Ishikawa (cell line): ENCODE measurements at regions not wholly inside any gene's neighbourhood (a gene's known extent, or its start where the extent isn't known, plus 50 kb on each side); places are given as distances from the start of the nearest gene placed in this dataset.

ENCODE experiments used
- CEBPB ChIP-seq: IDR thresholded peaks from 2 replicates; pipeline ENCODE4 v1.6.1; 2012
- CREB1 ChIP-seq: IDR thresholded peaks from 2 replicates; pipeline ENCODE4 v1.6.1; 2012; ENCODE audit warnings: low read depth
- EGR1 ChIP-seq: IDR thresholded peaks from 2 replicates; pipeline ENCODE4 v1.6.1; 2012
- EP300 ChIP-seq: IDR thresholded peaks from 2 replicates; pipeline ENCODE4 v1.6.1; 2012; ENCODE audit warnings: borderline replicate concordance
- FOXM1 ChIP-seq: IDR thresholded peaks from 2 replicates; pipeline ENCODE4 v1.6.1; 2012; ENCODE audit warnings: low read depth, borderline replicate concordance
- NFIC ChIP-seq: IDR thresholded peaks from 2 replicates; pipeline ENCODE4 v1.6.1; 2012
- RAD21 ChIP-seq: IDR thresholded peaks from 2 replicates; pipeline ENCODE4 v1.6.1; 2012; ENCODE audit warnings: low read depth
- REST ChIP-seq: IDR thresholded peaks from 2 replicates; pipeline ENCODE4 v1.6.1; 2012; ENCODE audit warnings: low read depth, mild to moderate bottlenecking
- TAF1 ChIP-seq: IDR thresholded peaks from 2 replicates; pipeline ENCODE4 v1.6.1; 2012; ENCODE audit warnings: low read depth, mild to moderate bottlenecking
- YY1 ChIP-seq: IDR thresholded peaks from 2 replicates; pipeline ENCODE4 v1.6.1; 2012; ENCODE audit warnings: low read depth
- ZBTB7A ChIP-seq: IDR thresholded peaks from 2 replicates; pipeline ENCODE4 v1.6.1; 2012; ENCODE audit warnings: low read depth
- TF ChIP-seq, protein P1 (sequence below): IDR thresholded peaks from 2 replicates; pipeline ENCODE4 v1.6.1; 2012

GRCh38 chr2:180524499-180524898 is 455.9 kb upstream of the UBE2E3 start:
- TF ChIP-seq REST (no peak), EP300 (no peak), YY1 (no peak), ZBTB7A (no peak), RAD21 (no peak), NFIC (no peak), FOXM1 (no peak), CEBPB (no peak), EGR1 (no peak), CREB1 (no peak), TAF1 (no peak)
- TF ChIP-seq, protein P1, sequence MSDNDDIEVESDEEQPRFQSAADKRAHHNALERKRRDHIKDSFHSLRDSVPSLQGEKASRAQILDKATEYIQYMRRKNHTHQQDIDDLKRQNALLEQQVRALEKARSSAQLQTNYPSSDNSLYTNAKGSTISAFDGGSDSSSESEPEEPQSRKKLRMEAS = no peak
